ENCODE measurements at regions not wholly inside any gene's neighbourhood (a gene's known extent, or its start where the extent isn't known, plus 50 kb on each side); places are given as distances from the start of the nearest gene placed in this dataset.

- TF ChIP-seq, protein P1, sequence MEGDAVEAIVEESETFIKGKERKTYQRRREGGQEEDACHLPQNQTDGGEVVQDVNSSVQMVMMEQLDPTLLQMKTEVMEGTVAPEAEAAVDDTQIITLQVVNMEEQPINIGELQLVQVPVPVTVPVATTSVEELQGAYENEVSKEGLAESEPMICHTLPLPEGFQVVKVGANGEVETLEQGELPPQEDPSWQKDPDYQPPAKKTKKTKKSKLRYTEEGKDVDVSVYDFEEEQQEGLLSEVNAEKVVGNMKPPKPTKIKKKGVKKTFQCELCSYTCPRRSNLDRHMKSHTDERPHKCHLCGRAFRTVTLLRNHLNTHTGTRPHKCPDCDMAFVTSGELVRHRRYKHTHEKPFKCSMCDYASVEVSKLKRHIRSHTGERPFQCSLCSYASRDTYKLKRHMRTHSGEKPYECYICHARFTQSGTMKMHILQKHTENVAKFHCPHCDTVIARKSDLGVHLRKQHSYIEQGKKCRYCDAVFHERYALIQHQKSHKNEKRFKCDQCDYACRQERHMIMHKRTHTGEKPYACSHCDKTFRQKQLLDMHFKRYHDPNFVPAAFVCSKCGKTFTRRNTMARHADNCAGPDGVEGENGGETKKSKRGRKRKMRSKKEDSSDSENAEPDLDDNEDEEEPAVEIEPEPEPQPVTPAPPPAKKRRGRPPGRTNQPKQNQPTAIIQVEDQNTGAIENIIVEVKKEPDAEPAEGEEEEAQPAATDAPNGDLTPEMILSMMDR (IDR thresholded peaks at IDR 0.05): no peak
- no peak for TF ChIP-seq POLR2A (IDR thresholded peaks at IDR 0.05)
These were observed 149.2 kb upstream of the TEX13C start for GRCh38 chrX:125170459-125170858.

All from right lobe of liver (tissue), 4 donors.